CD4-positive, alpha-beta T cell treated with Interleukin-4 for 1 hour (primary cell): ENCODE measurements at regions not wholly inside any gene's neighbourhood (a gene's known extent, or its start where the extent isn't known, plus 50 kb on each side); places are given as distances from the start of the nearest gene placed in this dataset.
"Not testable (repeated sequence)": the region's sequence is repeated elsewhere in the genome, so short reads cannot be mapped to it uniquely, and the experiment has no call there.

Source experiments
- DNase-seq, 2 donors: peaks; one replicate each; pipeline ENCODE4 v3.0.0-alpha.2; 2020 to 2022

- DNase-seq, result no peak
Observed at GRCh38 chr1:105231378-105231777, 1481.7 kb downstream of the AMY1C start.

- DNase-seq, result no peak
Observed at GRCh38 chr1:105243411-105243810, 1493.7 kb downstream of the AMY1C start.

- no peak for DNase-seq
Observed at GRCh38 chr1:105243969-105244368, 1494.3 kb downstream of the AMY1C start.

- DNase-seq, result no peak
Observed at GRCh38 chr1:105254906-105255305, 1505.2 kb downstream of the AMY1C start.

GRCh38 chr1:105260001-105260400 lies 1510.3 kb downstream of the AMY1C start:
- no peak for DNase-seq

- no peak for DNase-seq
Observed at GRCh38 chr1:105270966-105271365, 1521.3 kb downstream of the AMY1C start.

- DNase-seq, result not testable (repeated sequence)
Observed at GRCh38 chr1:105272376-105272775, 1522.7 kb downstream of the AMY1C start.

GRCh38 chr1:105294838-105295237 lies 1545.1 kb downstream of the AMY1C start:
- DNase-seq, result no peak

GRCh38 chr1:105310063-105310462 lies 1560.4 kb downstream of the AMY1C start:
- no peak for DNase-seq

GRCh38 chr1:105317976-105318375 lies 1568.3 kb downstream of the AMY1C start:
- no peak for DNase-seq

- DNase-seq, result no peak
Observed at GRCh38 chr1:105326886-105327285, 1577.2 kb downstream of the AMY1C start.

- DNase-seq, result no peak
Observed at GRCh38 chr1:105337420-105337819, 1587.7 kb downstream of the AMY1C start.

GRCh38 chr1:105343317-105343716 lies 1593.6 kb downstream of the AMY1C start:
- DNase-seq, result no peak

- DNase-seq, result no peak
Observed at GRCh38 chr1:105359457-105359856, 1609.8 kb downstream of the AMY1C start.

GRCh38 chr1:105362438-105362837 lies 1612.7 kb downstream of the AMY1C start:
- DNase-seq, result no peak

GRCh38 chr1:105368446-105368845 lies 1618.7 kb downstream of the AMY1C start:
- DNase-seq, result no peak

GRCh38 chr1:105373681-105374080 lies 1624.0 kb downstream of the AMY1C start:
- DNase-seq, result no peak

GRCh38 chr1:105386489-105386888 lies 1636.8 kb downstream of the AMY1C start:
- no peak for DNase-seq

GRCh38 chr1:105396001-105396400 lies 1646.3 kb downstream of the AMY1C start:
- DNase-seq, result no peak

- no peak for DNase-seq
Observed at GRCh38 chr1:105398909-105399308, 1649.2 kb downstream of the AMY1C start.

GRCh38 chr1:105399716-105400115 lies 1650.0 kb downstream of the AMY1C start:
- no peak for DNase-seq

- no peak for DNase-seq
Observed at GRCh38 chr1:105416261-105416660, 1640.2 kb upstream of the PRMT6 start.

GRCh38 chr1:105419030-105419429 lies 1637.4 kb upstream of the PRMT6 start:
- DNase-seq, result no peak

- no peak for DNase-seq
Observed at GRCh38 chr1:105427543-105427942, 1628.9 kb upstream of the PRMT6 start.

GRCh38 chr1:105436589-105437259 lies 1619.8 kb upstream of the PRMT6 start:
- DNase-seq, result no peak
